Liver (tissue), 8 donors: ENCODE measurements at regions not wholly inside any gene's neighbourhood (a gene's known extent, or its start where the extent isn't known, plus 50 kb on each side); places are given as distances from the start of the nearest gene placed in this dataset.

Source experiments
- DNase-seq: peaks from one replicate; pipeline ENCODE4 v3.0.0-alpha.2; 2017; ENCODE audit warnings: low spot score
- H3K27ac ChIP-seq, 2 donors: one replicate each; pipeline ENCODE4 v1.7.0; 2013; ENCODE audit warnings: inconsistent platforms in 2 of 2, low read length in 2 of 2, control low read depth in 1 of 2, low read depth in 1 of 2, mild to moderate bottlenecking in 1 of 2
- H3K27me3 ChIP-seq, 4 donors: one replicate each; pipeline versions ENCODE4 v1.6.1 to v1.7.0; 2013; ENCODE audit warnings: low read length in 3 of 4, inconsistent platforms in 1 of 4, mild to moderate bottlenecking in 1 of 4, moderate library complexity in 1 of 4; ENCODE audit not compliant: control insufficient read depth in 4 of 4, insufficient read depth in 4 of 4
- H3K36me3 ChIP-seq, 4 donors: one replicate each; pipeline versions ENCODE4 v1.6.1 to v1.7.0; 2013; ENCODE audit warnings: low read length in 3 of 4, mild to moderate bottlenecking in 3 of 4, low read depth in 1 of 4, moderate library complexity in 1 of 4; ENCODE audit not compliant: control insufficient read depth in 4 of 4, insufficient read depth in 3 of 4
- H3K4me1 ChIP-seq, 4 donors: one replicate each; pipeline versions ENCODE4 v1.6.1 to v1.7.0; 2013; ENCODE audit warnings: low read length in 3 of 4, mild to moderate bottlenecking in 3 of 4, moderate library complexity in 1 of 4; ENCODE audit not compliant: control insufficient read depth in 4 of 4, insufficient read depth in 4 of 4
- H3K4me3 ChIP-seq, 3 donors: one replicate each; pipeline versions ENCODE4 v1.6.1 to v1.7.0; 2013; ENCODE audit warnings: low read length in 3 of 3, control low read depth in 1 of 3, low read depth in 1 of 3, mild to moderate bottlenecking in 1 of 3
- H3K9ac ChIP-seq, 2 donors: one replicate each; pipeline ENCODE4 v1.7.0; 2013; ENCODE audit warnings: low read length in 2 of 2, mild to moderate bottlenecking in 2 of 2, moderate library complexity in 2 of 2, control low read depth in 1 of 2, low read depth in 1 of 2
- H3K9me3 ChIP-seq, 4 donors: one replicate each; pipeline versions ENCODE4 v1.6.1 to v1.7.0; 2013; ENCODE audit warnings: low read length in 3 of 4; ENCODE audit not compliant: control insufficient read depth in 4 of 4
- FOXA1 ChIP-seq: IDR thresholded peaks from 2 replicates; pipeline ENCODE4 v1.6.1; 2016; ENCODE audit warnings: antibody characterized with exemption
- FOXA2 ChIP-seq: IDR thresholded peaks from 2 replicates; pipeline ENCODE4 v1.6.1; 2016; ENCODE audit warnings: antibody characterized with exemption
- HNF4A ChIP-seq, 2 donors: conservative IDR thresholded peaks; 2 replicates each; pipeline ENCODE4 v1.6.1; 2016; ENCODE audit warnings: antibody characterized with exemption in 2 of 2, mild to moderate bottlenecking in 2 of 2
- JUND ChIP-seq, 2 donors: IDR thresholded peaks; 2 replicates each; pipeline ENCODE4 v1.6.1; 2016; ENCODE audit warnings: antibody characterized with exemption in 2 of 2
- NR2F2 ChIP-seq: IDR thresholded peaks from 2 replicates; pipeline ENCODE4 v1.6.1; 2016; ENCODE audit warnings: antibody characterized with exemption
- RAD21 ChIP-seq, 2 donors: IDR thresholded peaks; 2 replicates each; pipeline ENCODE4 v1.6.1; 2016; ENCODE audit warnings: antibody characterized with exemption in 2 of 2, mild to moderate bottlenecking in 2 of 2
- RXRA ChIP-seq, 2 donors: IDR thresholded peaks; 2 replicates each; pipeline ENCODE4 v1.6.1; 2017 to 2018; ENCODE audit warnings: antibody characterized with exemption in 2 of 2, mild to moderate bottlenecking in 1 of 2
- SP1 ChIP-seq: IDR thresholded peaks from 2 replicates; pipeline ENCODE4 v1.6.1; 2018; ENCODE audit warnings: antibody characterized with exemption, mild to moderate bottlenecking
- TAF1 ChIP-seq: conservative IDR thresholded peaks from 2 replicates; pipeline ENCODE4 v1.6.1; 2016; ENCODE audit warnings: antibody characterized with exemption, mild to moderate bottlenecking
- YY1 ChIP-seq: IDR thresholded peaks from 2 replicates; pipeline ENCODE4 v1.6.1; 2016; ENCODE audit warnings: antibody characterized with exemption, mild to moderate bottlenecking
- WGBS: extraction: QIAGEN DNeasy Blood & Tissue Kit; methylation state at CpG from one replicate; pipeline ENCODE4 v1.1.7; 2013; 5-methylcytosine and 5-hydroxymethylcytosine counted together
- TF ChIP-seq, protein P1 (sequence below): IDR thresholded peaks from 2 replicates; pipeline ENCODE4 v1.6.1; 2016; ENCODE audit warnings: antibody characterized with exemption, mild to moderate bottlenecking
- TF ChIP-seq, protein P2 (sequence below): fragments of 150-350 bp; IDR thresholded peaks from 2 replicates; pipeline ENCODE4 v1.5.1; 2017; ENCODE audit warnings: improper control_type of control experiment, low read depth, low read length; ENCODE audit not compliant: missing input control
- TF ChIP-seq, protein P3 (sequence below): IDR thresholded peaks from 2 replicates; pipeline ENCODE4 v1.6.1; 2016; ENCODE audit warnings: antibody characterized with exemption
- TF ChIP-seq, protein P4 (sequence below): IDR thresholded peaks from 2 replicates; pipeline ENCODE4 v1.6.1; 2016; ENCODE audit warnings: antibody characterized with exemption
- donor health status: healthy.
- donor health status: healthy.
- donor health status: healthy.
- donor health status: healthy.
- donor health status: healthy.

- TF ChIP-seq, protein P1, sequence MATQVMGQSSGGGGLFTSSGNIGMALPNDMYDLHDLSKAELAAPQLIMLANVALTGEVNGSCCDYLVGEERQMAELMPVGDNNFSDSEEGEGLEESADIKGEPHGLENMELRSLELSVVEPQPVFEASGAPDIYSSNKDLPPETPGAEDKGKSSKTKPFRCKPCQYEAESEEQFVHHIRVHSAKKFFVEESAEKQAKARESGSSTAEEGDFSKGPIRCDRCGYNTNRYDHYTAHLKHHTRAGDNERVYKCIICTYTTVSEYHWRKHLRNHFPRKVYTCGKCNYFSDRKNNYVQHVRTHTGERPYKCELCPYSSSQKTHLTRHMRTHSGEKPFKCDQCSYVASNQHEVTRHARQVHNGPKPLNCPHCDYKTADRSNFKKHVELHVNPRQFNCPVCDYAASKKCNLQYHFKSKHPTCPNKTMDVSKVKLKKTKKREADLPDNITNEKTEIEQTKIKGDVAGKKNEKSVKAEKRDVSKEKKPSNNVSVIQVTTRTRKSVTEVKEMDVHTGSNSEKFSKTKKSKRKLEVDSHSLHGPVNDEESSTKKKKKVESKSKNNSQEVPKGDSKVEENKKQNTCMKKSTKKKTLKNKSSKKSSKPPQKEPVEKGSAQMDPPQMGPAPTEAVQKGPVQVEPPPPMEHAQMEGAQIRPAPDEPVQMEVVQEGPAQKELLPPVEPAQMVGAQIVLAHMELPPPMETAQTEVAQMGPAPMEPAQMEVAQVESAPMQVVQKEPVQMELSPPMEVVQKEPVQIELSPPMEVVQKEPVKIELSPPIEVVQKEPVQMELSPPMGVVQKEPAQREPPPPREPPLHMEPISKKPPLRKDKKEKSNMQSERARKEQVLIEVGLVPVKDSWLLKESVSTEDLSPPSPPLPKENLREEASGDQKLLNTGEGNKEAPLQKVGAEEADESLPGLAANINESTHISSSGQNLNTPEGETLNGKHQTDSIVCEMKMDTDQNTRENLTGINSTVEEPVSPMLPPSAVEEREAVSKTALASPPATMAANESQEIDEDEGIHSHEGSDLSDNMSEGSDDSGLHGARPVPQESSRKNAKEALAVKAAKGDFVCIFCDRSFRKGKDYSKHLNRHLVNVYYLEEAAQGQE: no peak
- no peak for TF ChIP-seq YY1
These were observed 74.4 kb downstream of the P2RY1 start (continued) for GRCh38 chr3:152909180-152909883.

DNA sequence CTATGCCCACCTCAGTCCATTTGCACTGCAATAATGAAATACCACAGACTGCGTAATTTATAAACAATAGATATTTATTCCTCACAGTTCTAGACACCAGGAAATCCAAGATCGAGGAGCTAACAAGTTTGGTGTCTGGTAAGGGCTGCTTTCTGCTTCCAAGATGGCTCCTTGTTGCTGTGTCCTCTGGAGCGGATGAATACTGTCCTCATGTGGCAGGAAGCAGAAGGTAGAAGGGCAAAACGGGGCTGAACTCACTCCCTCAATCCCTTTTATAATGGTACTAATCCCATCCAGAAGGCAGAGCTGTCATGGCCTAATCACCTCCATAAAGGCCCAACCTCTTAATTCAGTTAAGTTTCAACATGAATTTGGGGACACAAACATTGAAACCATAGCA, 75.3 kb downstream of the P2RY1 start:
- no peak for DNase-seq
- 84% methylated on average over 4 of the region's 4 CpGs for whole genome bisulfite sequencing
- Histone ChIP-seq H3K4me3 (no peak overlapping the region), H3K9me3 (no peaks in the 10 kb centered on the region), H3K27me3 (no peaks in the 10 kb centered on the region), H3K36me3 (no peaks in the 10 kb centered on the region), H3K27ac (no peak overlapping the region), H3K4me1 (no peaks in the 10 kb centered on the region), H3K9ac (no peak overlapping the region)
- no peak for TF ChIP-seq FOXA1
- TF ChIP-seq RXRA (IDR thresholded peaks at IDR 0.05): no peak
- TF ChIP-seq SP1: no peak
- TF ChIP-seq NR2F2: no peak
- no peak for TF ChIP-seq FOXA2
- no peak for TF ChIP-seq HNF4A (conservative IDR thresholded peaks at IDR 0.05)
- TF ChIP-seq JUND (IDR thresholded peaks at IDR 0.05): no peak
- TF ChIP-seq, protein P2, sequence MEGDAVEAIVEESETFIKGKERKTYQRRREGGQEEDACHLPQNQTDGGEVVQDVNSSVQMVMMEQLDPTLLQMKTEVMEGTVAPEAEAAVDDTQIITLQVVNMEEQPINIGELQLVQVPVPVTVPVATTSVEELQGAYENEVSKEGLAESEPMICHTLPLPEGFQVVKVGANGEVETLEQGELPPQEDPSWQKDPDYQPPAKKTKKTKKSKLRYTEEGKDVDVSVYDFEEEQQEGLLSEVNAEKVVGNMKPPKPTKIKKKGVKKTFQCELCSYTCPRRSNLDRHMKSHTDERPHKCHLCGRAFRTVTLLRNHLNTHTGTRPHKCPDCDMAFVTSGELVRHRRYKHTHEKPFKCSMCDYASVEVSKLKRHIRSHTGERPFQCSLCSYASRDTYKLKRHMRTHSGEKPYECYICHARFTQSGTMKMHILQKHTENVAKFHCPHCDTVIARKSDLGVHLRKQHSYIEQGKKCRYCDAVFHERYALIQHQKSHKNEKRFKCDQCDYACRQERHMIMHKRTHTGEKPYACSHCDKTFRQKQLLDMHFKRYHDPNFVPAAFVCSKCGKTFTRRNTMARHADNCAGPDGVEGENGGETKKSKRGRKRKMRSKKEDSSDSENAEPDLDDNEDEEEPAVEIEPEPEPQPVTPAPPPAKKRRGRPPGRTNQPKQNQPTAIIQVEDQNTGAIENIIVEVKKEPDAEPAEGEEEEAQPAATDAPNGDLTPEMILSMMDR: no peak
- TF ChIP-seq, protein P3, sequence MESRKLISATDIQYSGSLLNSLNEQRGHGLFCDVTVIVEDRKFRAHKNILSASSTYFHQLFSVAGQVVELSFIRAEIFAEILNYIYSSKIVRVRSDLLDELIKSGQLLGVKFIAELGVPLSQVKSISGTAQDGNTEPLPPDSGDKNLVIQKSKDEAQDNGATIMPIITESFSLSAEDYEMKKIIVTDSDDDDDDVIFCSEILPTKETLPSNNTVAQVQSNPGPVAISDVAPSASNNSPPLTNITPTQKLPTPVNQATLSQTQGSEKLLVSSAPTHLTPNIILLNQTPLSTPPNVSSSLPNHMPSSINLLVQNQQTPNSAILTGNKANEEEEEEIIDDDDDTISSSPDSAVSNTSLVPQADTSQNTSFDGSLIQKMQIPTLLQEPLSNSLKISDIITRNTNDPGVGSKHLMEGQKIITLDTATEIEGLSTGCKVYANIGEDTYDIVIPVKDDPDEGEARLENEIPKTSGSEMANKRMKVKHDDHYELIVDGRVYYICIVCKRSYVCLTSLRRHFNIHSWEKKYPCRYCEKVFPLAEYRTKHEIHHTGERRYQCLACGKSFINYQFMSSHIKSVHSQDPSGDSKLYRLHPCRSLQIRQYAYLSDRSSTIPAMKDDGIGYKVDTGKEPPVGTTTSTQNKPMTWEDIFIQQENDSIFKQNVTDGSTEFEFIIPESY: no peak
- no peak for TF ChIP-seq TAF1
- TF ChIP-seq, protein P1: no peak
- TF ChIP-seq, protein P4, sequence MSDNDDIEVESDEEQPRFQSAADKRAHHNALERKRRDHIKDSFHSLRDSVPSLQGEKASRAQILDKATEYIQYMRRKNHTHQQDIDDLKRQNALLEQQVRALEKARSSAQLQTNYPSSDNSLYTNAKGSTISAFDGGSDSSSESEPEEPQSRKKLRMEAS: no peak
- no peak for TF ChIP-seq YY1
- TF ChIP-seq RAD21 (IDR thresholded peaks at IDR 0.05): no peak
